IPS-15b (cell line): ENCODE measurements at regions not wholly inside any gene's neighbourhood (a gene's known extent, or its start where the extent isn't known, plus 50 kb on each side); places are given as distances from the start of the nearest gene placed in this dataset.

ENCODE experiments used
- H3K27me3 ChIP-seq: one replicate; pipeline ENCODE4 v1.6.1; 2013; ENCODE audit warnings: low read length; ENCODE audit not compliant: control insufficient read depth, insufficient read depth
- H3K36me3 ChIP-seq: one replicate; pipeline ENCODE4 v1.6.1; 2013; ENCODE audit warnings: low read length; ENCODE audit not compliant: control insufficient read depth, insufficient read depth
- H3K4me1 ChIP-seq: one replicate; pipeline ENCODE4 v1.6.1; 2013; ENCODE audit warnings: mild to moderate bottlenecking, low read length; ENCODE audit not compliant: control insufficient read depth, insufficient read depth
- H3K4me3 ChIP-seq: one replicate; pipeline ENCODE4 v1.5.1; 2013; ENCODE audit warnings: low read depth, low read length
- H3K9ac ChIP-seq: one replicate; pipeline ENCODE4 v1.6.1; 2013; ENCODE audit warnings: low read depth, mild to moderate bottlenecking, low read length
- H3K9me3 ChIP-seq: one replicate; pipeline ENCODE4 v1.6.1; 2013; ENCODE audit warnings: mild to moderate bottlenecking, low read length; ENCODE audit not compliant: control insufficient read depth, insufficient read depth

GRCh38 chr10:4199196-4199595 lies 414.2 kb upstream of the KLF6 start:
- Histone ChIP-seq H3K9ac (no peak overlapping the region), H3K4me3 (no peak overlapping the region), H3K36me3 (no peaks in the 10 kb centered on the region), H3K4me1 (no peaks in the 10 kb centered on the region), H3K27me3 (no peaks in the 10 kb centered on the region), H3K9me3 (no peaks in the 10 kb centered on the region)

DNA sequence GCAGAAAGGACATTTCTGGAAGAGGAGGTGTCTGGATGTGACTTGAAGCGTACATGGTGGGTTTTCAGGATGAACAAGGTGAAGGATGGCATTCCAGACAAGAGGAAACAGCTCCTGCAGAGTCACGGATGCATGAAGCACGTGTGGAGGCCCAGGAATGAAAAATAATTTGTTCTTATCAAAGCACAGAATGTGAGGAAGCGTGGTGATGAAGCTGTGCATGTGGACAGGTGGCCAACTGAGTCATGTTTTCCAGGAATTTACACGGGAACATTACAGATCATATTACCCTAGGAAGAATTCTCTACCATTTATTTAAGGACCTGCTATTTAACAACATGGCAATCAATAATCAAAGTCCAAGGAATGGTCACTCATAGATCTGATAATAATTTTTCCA lies 413.2 kb upstream of the KLF6 start:
- Histone ChIP-seq H3K27me3 (no peaks in the 10 kb centered on the region), H3K4me3 (no peak overlapping the region), H3K4me1 (no peaks in the 10 kb centered on the region), H3K9ac (no peak overlapping the region), H3K36me3 (no peaks in the 10 kb centered on the region), H3K9me3 (no peaks in the 10 kb centered on the region)

- H3K4me3 ChIP-seq = no peak overlapping the region
- no peaks in the 10 kb centered on the region for H3K9me3 ChIP-seq
- H3K4me1 ChIP-seq = no peaks in the 10 kb centered on the region
- no peaks in the 10 kb centered on the region for H3K27me3 ChIP-seq
- no peak overlapping the region for H3K9ac ChIP-seq
- no peaks in the 10 kb centered on the region for H3K36me3 ChIP-seq
Observed at GRCh38 chr10:4197676-4198075, 412.7 kb upstream of the KLF6 start.

DNA sequence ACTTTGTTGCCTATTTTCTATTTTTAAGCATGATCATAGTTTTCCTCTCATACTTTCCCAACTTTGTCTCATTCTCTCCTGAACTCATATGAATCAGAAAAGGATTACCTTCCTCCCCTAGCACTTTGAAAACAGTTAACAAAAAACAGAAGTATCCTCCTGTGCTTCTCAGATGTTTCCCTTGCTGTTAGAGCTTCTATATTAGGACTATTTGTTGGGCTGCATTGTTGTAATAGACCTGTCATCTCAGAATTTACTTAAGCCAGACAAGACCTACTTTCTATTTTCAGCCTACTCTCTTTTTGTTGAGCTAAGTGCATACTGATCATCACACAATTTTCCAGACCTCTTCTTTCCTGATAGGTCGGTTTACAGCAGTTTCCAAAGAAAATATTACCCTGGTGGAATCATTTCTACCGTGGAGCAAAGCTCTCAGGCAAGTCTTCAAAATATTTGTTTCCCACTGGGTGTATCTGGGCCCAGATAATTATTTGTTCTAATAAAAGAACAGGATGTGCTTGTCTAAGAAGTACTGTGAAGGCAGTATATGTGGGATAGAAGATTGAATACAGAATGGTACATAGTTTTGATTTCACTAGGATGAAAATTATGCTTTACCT lies 411.9 kb upstream of the KLF6 start:
- no peaks in the 10 kb centered on the region for H3K4me1 ChIP-seq
- H3K27me3 ChIP-seq = no peaks in the 10 kb centered on the region
- no peak overlapping the region for H3K4me3 ChIP-seq
- H3K9ac ChIP-seq = no peak overlapping the region
- no peaks in the 10 kb centered on the region for H3K36me3 ChIP-seq
- H3K9me3 ChIP-seq = no peaks in the 10 kb centered on the region

DNA sequence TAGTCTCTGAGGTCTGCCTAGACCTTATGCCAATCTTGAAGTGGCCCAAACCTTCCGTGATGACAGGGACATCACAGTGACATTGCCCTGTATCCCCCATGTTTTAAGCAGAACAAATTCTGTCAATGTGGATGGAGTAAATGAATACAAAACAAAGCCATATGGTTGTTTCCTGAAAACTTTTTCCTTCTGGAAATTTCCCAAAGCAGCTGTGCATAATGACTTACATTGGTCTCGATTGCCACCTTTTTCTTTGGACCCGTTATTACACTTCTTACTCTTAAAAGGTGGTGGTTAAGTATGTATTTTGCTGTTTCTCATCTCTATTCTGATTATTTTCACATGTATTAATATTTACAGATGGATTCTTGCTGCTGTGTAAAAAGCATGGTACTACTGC lies 411.2 kb upstream of the KLF6 start:
- Histone ChIP-seq H3K36me3 (no peaks in the 10 kb centered on the region), H3K9ac (no peak overlapping the region), H3K9me3 (no peaks in the 10 kb centered on the region), H3K27me3 (no peaks in the 10 kb centered on the region), H3K4me3 (no peak overlapping the region), H3K4me1 (no peaks in the 10 kb centered on the region)

- Histone ChIP-seq H3K36me3 (no peaks in the 10 kb centered on the region), H3K27me3 (no peaks in the 10 kb centered on the region), H3K9ac (no peak overlapping the region), H3K9me3 (no peaks in the 10 kb centered on the region), H3K4me1 (no peaks in the 10 kb centered on the region), H3K4me3 (no peak overlapping the region)
Observed at GRCh38 chr10:4195213-4195612, 410.2 kb upstream of the KLF6 start.

DNA sequence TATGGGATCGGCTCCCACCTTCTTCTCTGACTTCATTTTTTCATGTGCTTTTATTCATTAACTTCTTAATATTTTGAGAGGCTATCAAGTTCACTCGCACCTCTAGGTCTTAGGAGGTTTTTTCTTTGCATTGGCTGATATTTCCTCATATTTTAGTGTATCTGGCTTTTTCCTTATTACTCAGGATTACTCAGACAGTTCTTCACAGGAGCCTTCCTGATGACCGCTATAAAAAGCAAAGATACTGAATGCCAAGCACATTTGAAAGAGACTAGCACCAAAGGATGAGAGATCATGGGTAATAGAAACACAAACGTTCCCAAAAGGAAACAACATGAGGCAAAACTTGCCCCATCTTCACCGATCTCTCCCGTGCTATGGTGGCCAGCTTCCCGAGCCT lies 409.2 kb upstream of the KLF6 start:
- Histone ChIP-seq H3K9ac (no peak overlapping the region), H3K4me3 (no peak overlapping the region), H3K4me1 (no peaks in the 10 kb centered on the region), H3K36me3 (no peaks in the 10 kb centered on the region), H3K27me3 (no peaks in the 10 kb centered on the region), H3K9me3 (no peaks in the 10 kb centered on the region)

DNA sequence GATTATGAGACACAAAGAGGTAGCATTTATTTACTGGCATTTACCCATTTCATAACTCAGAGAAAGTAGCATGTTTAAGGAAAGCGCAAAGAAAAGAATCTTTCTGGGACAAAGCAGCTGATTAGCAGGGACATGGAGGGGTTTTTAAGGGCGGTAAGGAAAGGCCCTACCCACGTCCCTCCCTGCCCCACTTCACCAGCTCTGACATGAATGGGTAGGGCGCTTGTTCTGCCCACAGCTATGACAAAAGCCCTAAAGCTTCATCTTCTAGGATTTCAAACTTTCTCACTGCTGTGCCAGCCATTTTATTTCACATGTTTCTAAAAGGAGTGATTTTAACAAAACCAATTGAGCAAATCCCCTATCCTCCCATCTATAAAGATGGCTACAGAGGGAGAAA lies 406.9 kb upstream of the KLF6 start:
- no peaks in the 10 kb centered on the region for H3K36me3 ChIP-seq
- H3K27me3 ChIP-seq = no peaks in the 10 kb centered on the region
- no peak overlapping the region for H3K9ac ChIP-seq
- no peak overlapping the region for H3K4me3 ChIP-seq
- H3K4me1 ChIP-seq = no peaks in the 10 kb centered on the region
- no peaks in the 10 kb centered on the region for H3K9me3 ChIP-seq

GRCh38 chr10:4191354-4191753 lies 406.3 kb upstream of the KLF6 start:
- H3K9ac ChIP-seq = no peak overlapping the region
- H3K4me1 ChIP-seq = no peaks in the 10 kb centered on the region
- no peaks in the 10 kb centered on the region for H3K9me3 ChIP-seq
- no peaks in the 10 kb centered on the region for H3K36me3 ChIP-seq
- no peak overlapping the region for H3K4me3 ChIP-seq
- no peaks in the 10 kb centered on the region for H3K27me3 ChIP-seq

DNA sequence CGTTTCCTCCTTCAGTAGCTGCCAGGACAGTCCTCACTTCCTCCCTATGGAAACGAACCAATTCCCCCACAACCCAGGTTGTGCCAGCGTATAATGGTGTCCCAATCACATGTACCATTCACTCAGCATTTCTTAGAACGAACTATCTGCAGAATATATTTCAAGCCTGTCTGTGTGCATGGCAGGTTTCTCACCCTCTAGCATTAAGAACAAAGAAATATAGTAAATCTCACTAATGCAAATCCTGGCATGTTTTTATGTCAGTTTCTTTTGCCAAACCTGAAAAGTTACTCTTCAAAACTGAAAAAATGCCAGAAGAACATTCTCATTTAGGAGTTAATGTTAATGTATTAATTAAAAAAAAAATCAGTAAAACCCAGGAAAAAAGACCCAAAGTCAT lies 405.9 kb upstream of the KLF6 start:
- H3K4me3 ChIP-seq = no peak overlapping the region
- H3K27me3 ChIP-seq = no peaks in the 10 kb centered on the region
- H3K36me3 ChIP-seq = no peaks in the 10 kb centered on the region
- no peaks in the 10 kb centered on the region for H3K4me1 ChIP-seq
- H3K9ac ChIP-seq = no peak overlapping the region
- no peaks in the 10 kb centered on the region for H3K9me3 ChIP-seq

GRCh38 chr10:4189281-4189680 lies 404.3 kb upstream of the KLF6 start:
- no peaks in the 10 kb centered on the region for H3K27me3 ChIP-seq
- H3K4me1 ChIP-seq = no peaks in the 10 kb centered on the region
- H3K36me3 ChIP-seq = no peaks in the 10 kb centered on the region

GRCh38 chr10:4188406-4188805 lies 403.4 kb upstream of the KLF6 start:
- Histone ChIP-seq H3K9ac (no peak overlapping the region), H3K4me3 (no peak overlapping the region), H3K4me1 (no peaks in the 10 kb centered on the region), H3K36me3 (no peaks in the 10 kb centered on the region), H3K9me3 (no peaks in the 10 kb centered on the region), H3K27me3 (no peaks in the 10 kb centered on the region)

More at GRCh38 chr10:4189281-4189680, 404.3 kb upstream of the KLF6 start:
- no peak overlapping the region for H3K4me3 ChIP-seq
- H3K9me3 ChIP-seq = no peaks in the 10 kb centered on the region
- no peak overlapping the region for H3K9ac ChIP-seq
